ENCODE measurements at regions not wholly inside any gene's neighbourhood (a gene's known extent, or its start where the extent isn't known, plus 50 kb on each side); places are given as distances from the start of the nearest gene placed in this dataset.

DNA sequence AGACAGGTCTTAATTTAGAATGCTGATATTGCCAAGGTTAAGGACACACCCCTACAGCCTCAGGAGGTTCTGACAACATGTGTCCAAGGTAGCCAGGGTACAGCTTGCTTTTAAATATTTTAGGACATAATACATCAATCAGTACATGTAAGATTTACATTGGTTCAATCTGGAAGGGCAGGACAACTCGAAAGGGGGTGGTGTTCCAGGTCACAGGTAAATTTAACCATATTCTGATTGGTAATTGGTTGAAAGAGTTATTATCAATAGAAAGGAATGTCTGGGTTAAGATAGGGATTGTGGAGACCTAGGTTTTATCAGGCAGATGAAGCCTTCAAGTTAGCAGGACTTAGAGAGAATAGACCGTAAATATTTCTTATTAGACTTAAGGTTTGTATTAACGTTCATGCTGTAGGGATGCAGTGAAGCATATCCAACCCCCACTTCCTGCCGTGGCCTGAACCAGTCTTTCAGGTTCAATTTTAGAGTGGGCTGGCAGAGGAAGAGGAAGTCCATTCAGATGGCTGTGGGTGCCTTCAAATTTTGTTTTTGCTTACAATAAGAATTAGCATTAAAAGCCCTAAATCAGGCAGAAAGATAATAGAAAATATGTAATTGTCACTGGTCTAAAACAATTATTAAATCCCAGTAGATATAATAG is 136.5 kb upstream of the GALNTL6 start:
- CTCF ChIA-PET, result interaction anchor here (0.6 kb wide), 1 partner anchor 99 kb away, joined by 3 read pairs; no protein-coding TSS in a partner anchor
- Mint-ChIP-seq H3K36me3 (ENCODE audit: low read depth) (no peaks in the 10 kb centered on the region), H3K4me1 (ENCODE audit: low read depth) (no peaks in the 10 kb centered on the region), H3K27ac (no peak overlapping the region), H3K27me3 (ENCODE audit: low read depth) (no peaks in the 10 kb centered on the region), H3K9me3 (no peaks in the 10 kb centered on the region), H3K4me3 (no peak overlapping the region)
- intact Hi-C loops (cut with micrococcal nuclease), result no loop called here
- DNase-seq, result no peak

DNA sequence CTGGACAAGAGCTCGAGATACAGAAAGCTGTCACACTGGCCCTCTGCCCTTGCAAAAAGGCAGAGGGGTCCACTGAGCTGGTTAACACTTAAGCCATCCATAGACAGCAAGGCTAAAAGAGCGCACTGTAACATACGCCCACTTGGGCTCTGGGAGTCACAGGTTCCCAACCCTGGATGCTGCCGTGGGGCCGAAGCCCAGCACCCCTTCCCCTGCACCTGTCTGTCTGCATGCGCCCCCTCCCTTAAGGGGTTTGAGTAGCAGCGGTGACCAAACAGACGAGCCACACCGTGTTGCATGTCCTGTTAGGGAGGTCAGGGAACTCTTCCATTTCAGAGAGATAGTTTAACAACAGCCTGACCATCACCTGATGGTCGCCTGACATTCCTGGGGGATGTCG is 138.4 kb upstream of the GALNTL6 start:
- H3K4me3 Mint-ChIP-seq, result no peak overlapping the region
- no peaks in the 10 kb centered on the region for H3K27me3 Mint-ChIP-seq (ENCODE audit: low read depth)
- no peak overlapping the region for H3K27ac Mint-ChIP-seq
- H3K9me3 Mint-ChIP-seq, result no peaks in the 10 kb centered on the region
- DNase-seq, result no peak
- intact Hi-C loops (cut with micrococcal nuclease), result no loop called here
- CTCF ChIA-PET, result no interaction called here
- H3K36me3 Mint-ChIP-seq (ENCODE audit: low read depth), result no peaks in the 10 kb centered on the region
- no peaks in the 10 kb centered on the region for H3K4me1 Mint-ChIP-seq (ENCODE audit: low read depth)

DNA sequence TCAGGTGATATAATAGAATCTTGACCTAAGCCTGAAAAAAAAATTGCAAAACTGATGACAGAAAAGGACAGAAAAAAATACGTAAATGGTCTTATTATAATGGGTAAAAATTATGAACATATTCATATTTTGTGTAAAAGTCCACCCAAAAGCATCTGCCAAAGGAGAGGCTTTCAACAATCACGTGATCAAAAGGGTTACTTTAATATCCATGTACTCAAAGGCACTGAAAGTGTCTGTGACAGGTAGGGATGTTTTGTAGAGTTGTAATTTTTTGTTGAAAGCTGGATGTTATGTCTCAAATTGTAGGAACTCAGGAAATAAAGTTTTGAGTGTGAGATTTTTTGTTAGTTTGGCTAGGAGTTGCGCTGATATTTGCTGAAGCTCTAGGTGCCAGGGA is 144.8 kb upstream of the GALNTL6 start:
- Mint-ChIP-seq H3K4me1 (ENCODE audit: low read depth) (no peaks in the 10 kb centered on the region), H3K27me3 (ENCODE audit: low read depth) (no peaks in the 10 kb centered on the region), H3K4me3 (no peak overlapping the region), H3K27ac (no peak overlapping the region), H3K9me3 (peaks cover 4% of the 10 kb centered on the region), H3K36me3 (ENCODE audit: low read depth) (no peaks in the 10 kb centered on the region)
- CTCF ChIA-PET, result no interaction called here
- DNase-seq, result no peak
- intact Hi-C loops (cut with micrococcal nuclease), result no loop called here

DNA sequence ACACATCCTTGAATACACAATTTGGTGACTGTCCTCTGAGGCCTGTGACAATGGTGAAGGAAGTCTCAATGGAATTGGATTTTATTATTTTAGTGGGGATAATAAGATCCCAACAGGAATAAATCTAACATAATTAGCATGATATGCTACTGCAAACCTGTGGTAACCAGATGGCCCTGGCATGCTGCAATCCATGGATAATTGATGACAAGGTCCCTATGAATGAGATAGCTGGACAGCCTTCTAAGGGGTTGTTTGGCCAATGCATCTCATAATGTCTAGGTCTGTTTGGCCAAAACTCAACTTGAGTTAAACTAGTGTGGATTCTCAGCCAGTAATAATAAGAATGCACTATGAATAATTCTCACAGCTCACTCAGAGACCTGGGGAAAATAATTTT is 145.3 kb upstream of the GALNTL6 start:
- Mint-ChIP-seq H3K4me1 (ENCODE audit: low read depth) (no peaks in the 10 kb centered on the region), H3K4me3 (no peak overlapping the region), H3K27ac (no peak overlapping the region), H3K27me3 (ENCODE audit: low read depth) (no peaks in the 10 kb centered on the region), H3K9me3 (peaks cover 4% of the 10 kb centered on the region), H3K36me3 (ENCODE audit: low read depth) (no peaks in the 10 kb centered on the region)
- no peak for DNase-seq
- intact Hi-C loops (cut with micrococcal nuclease), result no loop called here
- CTCF ChIA-PET, result no interaction called here

DNA sequence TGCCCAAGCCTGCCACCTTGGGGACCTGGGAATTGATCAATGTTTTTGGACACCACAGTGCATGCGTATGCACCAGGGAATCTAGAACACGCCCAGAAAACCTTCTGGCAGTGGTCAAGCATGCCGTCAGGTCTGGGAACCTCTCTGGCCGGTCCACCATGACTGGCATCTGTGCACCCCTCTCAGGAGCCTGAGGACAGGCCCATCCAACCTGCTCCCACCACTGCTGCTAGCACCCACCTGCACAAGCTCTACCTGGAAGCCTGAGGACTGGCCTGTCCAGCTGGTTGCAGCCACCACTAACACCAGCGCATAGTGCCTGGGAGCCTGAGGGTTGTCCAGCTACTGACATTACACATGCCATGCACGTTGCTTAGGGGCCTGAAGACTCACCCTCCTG is 162.1 kb upstream of the GALNTL6 start:
- DNase-seq, result no peak
- Mint-ChIP-seq H3K36me3 (ENCODE audit: low read depth) (no peaks in the 10 kb centered on the region), H3K4me3 (no peak overlapping the region), H3K9me3 (peaks cover 5% of the 10 kb centered on the region), H3K27me3 (ENCODE audit: low read depth) (no peaks in the 10 kb centered on the region), H3K4me1 (ENCODE audit: low read depth) (no peaks in the 10 kb centered on the region), H3K27ac (no peak overlapping the region)
- intact Hi-C loops (cut with micrococcal nuclease), result no loop called here
- CTCF ChIA-PET, result no interaction called here

DNA sequence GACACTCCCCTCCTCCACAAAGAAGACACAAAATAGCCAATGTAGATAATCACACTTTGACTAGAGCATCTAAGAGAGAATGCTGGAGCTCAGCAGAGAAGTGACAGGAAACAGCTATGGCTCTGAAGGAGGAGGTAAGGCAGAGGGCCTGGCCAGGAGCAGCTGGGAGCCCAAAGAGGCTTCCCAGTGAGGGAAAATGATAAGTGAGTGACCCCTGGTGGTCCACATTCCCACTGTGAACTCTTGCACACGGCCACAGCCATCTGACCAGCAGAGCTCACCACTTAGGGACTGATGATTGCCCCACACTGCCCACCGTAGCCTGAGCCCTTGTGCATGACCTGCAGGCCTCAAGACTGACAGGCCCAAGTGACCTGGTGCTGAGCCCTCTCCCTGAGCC is 162.7 kb upstream of the GALNTL6 start:
- H3K4me1 Mint-ChIP-seq (ENCODE audit: low read depth), result no peaks in the 10 kb centered on the region
- CTCF ChIA-PET, result no interaction called here

DNA sequence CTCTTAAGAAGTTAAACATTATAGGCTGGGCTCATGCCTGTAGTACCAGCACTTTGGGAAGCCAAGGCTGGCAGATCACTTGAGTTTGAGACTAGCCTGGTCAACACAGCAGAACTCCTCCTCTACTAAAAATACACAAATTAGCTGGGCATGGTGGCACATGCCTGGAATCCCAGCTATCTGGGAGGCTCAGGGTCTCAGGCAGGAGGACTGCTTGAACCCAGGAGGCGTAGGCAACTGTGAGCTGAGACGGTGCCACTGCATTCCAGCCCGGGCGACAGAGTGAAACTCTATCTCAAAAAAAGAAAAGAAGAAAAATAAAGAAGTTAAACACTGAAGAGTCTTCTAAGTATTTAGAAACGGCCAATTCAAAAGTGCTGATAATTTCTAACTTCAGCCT is 164.3 kb upstream of the GALNTL6 start:
- H3K36me3 Mint-ChIP-seq (ENCODE audit: low read depth), result no peaks in the 10 kb centered on the region
- CTCF ChIA-PET, result no interaction called here

More for the DNA sequence above, 162.7 kb upstream of the GALNTL6 start:
- intact Hi-C loops (cut with micrococcal nuclease), result no loop called here
- no peaks in the 10 kb centered on the region for H3K27me3 Mint-ChIP-seq (ENCODE audit: low read depth)
- H3K9me3 Mint-ChIP-seq, result peaks cover 5% of the 10 kb centered on the region
- no peaks in the 10 kb centered on the region for H3K36me3 Mint-ChIP-seq (ENCODE audit: low read depth)
- no peak for DNase-seq
- no peak overlapping the region for H3K4me3 Mint-ChIP-seq
- H3K27ac Mint-ChIP-seq, result no peak overlapping the region

DNA sequence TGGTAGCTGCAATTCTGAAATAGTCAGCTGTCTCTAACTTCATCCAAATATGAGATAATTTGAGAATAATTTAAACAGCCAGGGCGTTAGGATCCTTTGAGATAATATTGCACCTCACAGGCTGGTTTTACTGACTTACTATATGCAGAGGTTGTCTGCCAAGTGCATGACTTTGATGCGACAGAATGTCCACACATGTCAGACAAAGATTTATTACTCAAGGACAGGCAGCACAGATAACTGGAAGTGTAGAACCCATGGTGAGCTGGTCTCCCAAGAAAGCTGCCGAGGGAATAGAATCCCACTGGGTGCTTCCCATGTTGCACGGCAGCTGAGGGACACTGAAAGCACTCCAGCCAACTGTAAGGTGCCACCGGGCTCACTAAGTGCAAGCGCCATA is 166.2 kb upstream of the GALNTL6 start:
- CTCF ChIA-PET, result no interaction called here
- Mint-ChIP-seq H3K27ac (no peak overlapping the region), H3K36me3 (ENCODE audit: low read depth) (no peaks in the 10 kb centered on the region)

More for the DNA sequence above, 164.3 kb upstream of the GALNTL6 start:
- H3K27ac Mint-ChIP-seq, result no peak overlapping the region
- H3K4me1 Mint-ChIP-seq (ENCODE audit: low read depth), result no peaks in the 10 kb centered on the region
- no peaks in the 10 kb centered on the region for H3K27me3 Mint-ChIP-seq (ENCODE audit: low read depth)
- no peak for DNase-seq
- H3K9me3 Mint-ChIP-seq, result peaks cover 7% of the 10 kb centered on the region
- intact Hi-C loops (cut with micrococcal nuclease), result no loop called here
- H3K4me3 Mint-ChIP-seq, result no peak overlapping the region

DNA sequence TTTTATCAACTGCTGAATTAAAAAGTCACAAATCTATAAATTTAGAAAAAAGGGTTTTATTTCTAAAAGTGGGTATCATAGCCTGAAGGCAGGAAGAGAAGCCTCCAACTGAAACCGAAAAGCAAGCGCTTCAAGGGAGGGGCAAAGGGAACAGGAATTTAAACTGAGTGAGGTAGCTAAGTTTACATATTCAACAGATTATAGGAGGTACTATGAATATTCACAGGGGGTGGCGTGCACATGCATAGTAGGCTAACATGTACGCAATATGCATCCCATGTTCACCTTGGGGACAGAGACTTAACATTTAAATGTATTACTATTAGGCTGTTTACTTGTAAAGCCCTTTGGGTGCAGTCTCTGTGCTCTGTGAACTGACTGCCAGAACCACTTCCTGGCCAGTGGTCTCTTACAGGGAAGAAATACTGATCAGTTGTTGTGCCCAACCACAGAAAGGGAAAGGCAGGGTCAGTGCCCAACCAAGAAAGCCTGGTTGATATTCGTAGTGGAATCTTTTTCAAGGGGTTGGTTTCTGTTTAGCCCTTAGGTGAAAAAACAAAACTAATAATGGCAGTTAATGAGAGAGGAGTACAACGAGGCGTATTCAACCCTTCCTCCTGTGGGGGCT is 168.7 kb upstream of the GALNTL6 start:
- DNase-seq, result no peak
- peaks cover 5% of the 10 kb centered on the region for H3K9me3 Mint-ChIP-seq
- intact Hi-C loops (cut with micrococcal nuclease), result no loop called here
- no peaks in the 10 kb centered on the region for H3K4me1 Mint-ChIP-seq (ENCODE audit: low read depth)
- no peak overlapping the region for H3K27ac Mint-ChIP-seq
- no peak overlapping the region for H3K4me3 Mint-ChIP-seq
- H3K27me3 Mint-ChIP-seq (ENCODE audit: low read depth), result no peaks in the 10 kb centered on the region
- CTCF ChIA-PET, result no interaction called here
- H3K36me3 Mint-ChIP-seq (ENCODE audit: low read depth), result no peaks in the 10 kb centered on the region

More for the DNA sequence above, 166.2 kb upstream of the GALNTL6 start:
- peaks cover 7% of the 10 kb centered on the region for H3K9me3 Mint-ChIP-seq
- no peak for DNase-seq
- no peaks in the 10 kb centered on the region for H3K27me3 Mint-ChIP-seq (ENCODE audit: low read depth)
- intact Hi-C loops (cut with micrococcal nuclease), result no loop called here
- no peak overlapping the region for H3K4me3 Mint-ChIP-seq
- H3K4me1 Mint-ChIP-seq (ENCODE audit: low read depth), result no peaks in the 10 kb centered on the region

DNA sequence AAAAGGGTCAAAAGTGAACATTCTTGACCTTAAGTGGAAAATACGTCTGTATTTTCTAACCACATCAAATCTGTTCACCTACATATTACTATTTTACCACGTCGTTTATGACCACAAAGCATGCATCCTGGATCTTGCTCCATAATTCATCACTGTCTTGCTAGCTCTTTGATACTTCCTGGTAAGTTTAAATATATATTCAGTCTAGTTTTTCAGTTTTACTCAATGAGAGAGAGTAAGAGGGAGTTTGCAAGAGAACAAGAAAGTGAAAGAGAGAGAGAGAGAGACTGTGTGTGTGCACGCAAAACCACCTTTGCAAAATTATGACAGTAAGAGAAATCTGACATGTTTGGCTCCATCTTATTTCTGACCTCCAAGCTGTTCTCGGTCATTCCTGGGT is 173.7 kb upstream of the GALNTL6 start:
- no peak for DNase-seq
- intact Hi-C loops (cut with micrococcal nuclease), result no loop called here
- Mint-ChIP-seq H3K9me3 (peaks cover 8% of the 10 kb centered on the region), H3K27ac (no peak overlapping the region), H3K4me1 (ENCODE audit: low read depth) (no peaks in the 10 kb centered on the region), H3K27me3 (ENCODE audit: low read depth) (no peaks in the 10 kb centered on the region), H3K36me3 (ENCODE audit: low read depth) (no peaks in the 10 kb centered on the region), H3K4me3 (no peak overlapping the region)
- CTCF ChIA-PET, result interaction anchor here (1.0 kb wide), 1 partner anchor 113 kb away, joined by 3 read pairs; no protein-coding TSS in a partner anchor

DNA sequence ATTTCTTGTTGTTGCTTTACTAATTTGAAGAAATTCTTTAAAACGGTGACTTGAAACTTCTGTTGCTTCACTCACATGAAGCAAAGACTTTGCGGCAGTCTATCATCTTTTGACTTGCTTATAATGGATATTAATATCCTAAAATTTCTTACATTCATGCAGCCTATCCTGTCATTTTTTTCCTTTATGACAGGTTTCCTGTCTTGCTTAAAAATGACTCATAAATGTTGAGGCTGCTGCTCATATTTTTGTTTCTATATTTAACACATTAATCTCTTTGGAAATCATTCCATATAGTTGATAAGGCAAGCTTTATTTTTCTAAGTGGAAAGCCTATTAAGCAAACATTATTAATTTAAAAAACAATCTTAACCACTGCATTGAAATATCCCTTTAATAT is 176.6 kb upstream of the GALNTL6 start:
- Mint-ChIP-seq H3K4me1 (ENCODE audit: low read depth) (no peaks in the 10 kb centered on the region), H3K9me3 (peaks cover 14% of the 10 kb centered on the region), H3K36me3 (ENCODE audit: low read depth) (no peaks in the 10 kb centered on the region), H3K4me3 (no peak overlapping the region), H3K27ac (no peak overlapping the region), H3K27me3 (ENCODE audit: low read depth) (no peaks in the 10 kb centered on the region)
- intact Hi-C loops (cut with micrococcal nuclease), result no loop called here
- CTCF ChIA-PET, result no interaction called here
- DNase-seq, result no peak

DNA sequence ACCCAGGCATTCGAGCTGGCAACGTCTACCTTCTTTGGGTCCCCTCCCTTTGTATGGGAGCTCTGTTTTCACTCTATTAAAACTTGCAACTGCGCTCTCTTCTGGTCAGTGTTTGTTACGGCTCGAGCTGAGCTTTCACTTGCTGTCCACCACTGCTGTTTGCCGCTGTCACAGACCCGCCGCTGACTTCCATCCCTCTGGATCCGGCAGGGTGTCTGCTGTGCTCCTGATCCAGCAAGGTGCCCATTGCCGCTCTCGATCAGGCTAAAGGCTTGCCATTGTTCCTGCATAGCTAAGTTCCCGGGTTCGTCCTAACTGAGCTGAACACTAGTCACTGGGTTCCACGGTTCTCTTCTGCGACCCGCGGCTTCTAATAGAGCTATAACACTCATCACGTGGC is 183.5 kb upstream of the GALNTL6 start:
- intact Hi-C loops (cut with micrococcal nuclease), result no loop called here
- no peaks in the 10 kb centered on the region for H3K4me1 Mint-ChIP-seq (ENCODE audit: low read depth)
- no peak overlapping the region for H3K27ac Mint-ChIP-seq
- CTCF ChIA-PET, result no interaction called here
- DNase-seq, result no peak
- H3K9me3 Mint-ChIP-seq, result peaks cover 8% of the 10 kb centered on the region
- no peaks in the 10 kb centered on the region for H3K36me3 Mint-ChIP-seq (ENCODE audit: low read depth)
- H3K4me3 Mint-ChIP-seq, result no peak overlapping the region
- H3K27me3 Mint-ChIP-seq (ENCODE audit: low read depth), result no peaks in the 10 kb centered on the region

DNA sequence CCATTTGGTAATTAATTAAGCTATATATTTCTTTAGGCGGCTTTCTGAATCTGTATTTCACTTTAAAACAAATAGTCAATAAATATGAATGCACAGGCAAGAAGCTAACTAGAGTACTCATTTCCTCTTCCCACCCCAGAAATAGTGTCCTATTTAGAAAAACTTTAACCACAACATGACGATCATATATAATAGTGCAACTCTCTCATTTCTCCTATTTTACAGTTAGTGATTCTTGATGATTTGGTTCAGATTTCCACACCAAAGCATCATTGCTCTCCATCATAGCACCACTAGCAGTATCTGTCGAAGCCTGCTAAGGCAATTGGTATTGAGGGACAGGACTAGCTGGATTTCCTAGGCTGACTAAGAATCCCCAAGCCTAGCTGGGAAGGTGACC is 184.0 kb upstream of the GALNTL6 start:
- Mint-ChIP-seq H3K4me1 (ENCODE audit: low read depth) (no peaks in the 10 kb centered on the region), H3K36me3 (ENCODE audit: low read depth) (no peaks in the 10 kb centered on the region), H3K27me3 (ENCODE audit: low read depth) (no peaks in the 10 kb centered on the region), H3K4me3 (no peak overlapping the region), H3K27ac (no peak overlapping the region), H3K9me3 (peaks cover 5% of the 10 kb centered on the region)
- intact Hi-C loops (cut with micrococcal nuclease), result no loop called here
- CTCF ChIA-PET, result no interaction called here
- no peak for DNase-seq
